OCI-M1 (cell line): ENCODE measurements at regions not wholly inside any gene's neighbourhood (a gene's known extent, or its start where the extent isn't known, plus 50 kb on each side); places are given as distances from the start of the nearest gene placed in this dataset.

ENCODE experiments used
- DNase-seq: peaks from one replicate; lab custom pipeline; 2025; lab: John Stamatoyannopoulos, UW

DNA sequence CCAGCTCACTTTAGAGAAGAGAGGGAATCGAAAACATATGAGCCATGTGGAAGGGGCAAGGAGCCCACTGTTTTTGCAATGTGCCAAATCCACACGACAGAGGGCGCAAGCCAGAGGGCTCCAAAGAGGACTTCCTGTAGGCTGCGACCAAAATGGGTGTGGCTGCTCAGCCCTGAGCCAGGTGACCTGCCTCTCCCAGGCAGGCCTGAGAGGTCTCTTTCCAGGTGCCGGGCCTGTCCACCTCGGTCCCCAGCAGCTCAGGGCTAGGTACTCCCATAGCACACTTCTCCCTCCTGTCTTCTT, 153.8 kb downstream of the TTC32 start:
- no peak for DNase-seq

DNA sequence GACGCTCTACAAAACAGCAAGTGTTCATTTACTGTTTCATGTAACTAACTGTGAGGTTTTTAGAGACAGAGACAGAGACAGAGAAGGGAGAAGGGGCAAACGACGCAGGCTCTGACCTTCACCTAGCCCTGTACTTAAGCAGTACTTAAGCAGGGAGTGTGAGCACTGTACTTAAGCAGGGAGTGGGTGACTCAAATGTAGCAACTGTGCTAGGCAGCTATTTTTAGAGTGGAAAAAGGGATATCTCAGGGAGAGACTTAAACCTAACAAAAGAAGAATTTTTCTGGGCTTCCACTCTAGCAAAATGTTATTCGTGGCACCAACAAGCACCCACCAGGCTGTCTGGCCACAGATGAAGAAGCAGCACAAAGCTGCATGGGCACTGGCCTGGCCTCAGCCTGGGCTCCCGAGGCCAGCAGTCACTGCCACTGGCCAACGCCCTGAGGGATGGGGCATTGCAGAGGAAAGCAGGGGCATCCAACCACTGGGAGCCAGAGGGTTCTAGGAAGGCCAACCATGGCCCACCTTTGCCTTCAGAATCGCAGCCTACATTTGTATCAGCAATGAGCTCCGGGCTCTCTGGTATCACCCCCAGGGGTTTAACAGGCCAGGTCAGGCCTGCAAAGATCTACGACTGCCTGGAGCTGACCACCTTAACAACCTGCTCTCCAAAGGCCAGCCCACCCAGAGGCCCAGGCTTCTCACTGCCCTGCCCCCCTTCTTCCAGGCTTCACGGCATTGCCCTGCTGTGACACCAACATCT, 154.3 kb downstream of the TTC32 start:
- DNase-seq, result no peak

DNA sequence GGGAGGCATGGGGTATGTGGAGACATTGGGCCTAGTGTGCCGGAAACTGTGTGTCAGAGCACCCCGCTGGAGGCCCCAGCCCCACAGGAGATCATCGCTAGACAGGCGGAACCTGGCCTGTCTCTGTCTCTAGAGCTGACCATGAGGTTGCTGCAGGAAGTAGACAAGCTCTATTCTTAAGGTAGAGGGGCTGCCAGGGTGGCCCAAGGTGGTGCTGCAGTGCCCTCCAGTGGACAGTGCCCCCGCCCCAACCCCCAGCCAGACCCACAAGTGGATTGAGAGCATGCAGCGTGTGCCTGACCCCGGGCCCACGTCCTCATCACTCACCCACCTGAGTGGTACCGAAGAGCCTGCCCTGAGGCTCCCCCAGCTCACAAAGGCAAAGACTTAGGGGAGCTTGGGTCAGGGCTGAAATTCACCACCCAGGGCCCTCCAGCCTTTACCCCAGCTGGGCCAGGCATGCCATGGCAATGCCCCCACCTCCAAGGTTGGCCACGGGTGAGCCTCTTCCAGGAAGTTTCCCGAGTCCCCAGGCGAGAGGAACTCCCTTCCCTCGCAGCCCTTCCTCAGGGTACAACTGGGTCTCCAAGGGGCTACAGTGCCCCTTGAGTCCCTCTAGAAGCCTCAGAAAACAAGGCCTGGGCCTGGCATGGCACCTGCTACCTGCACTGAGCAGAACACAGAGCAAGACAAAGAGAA, 155.0 kb downstream of the TTC32 start:
- DNase-seq, result peak; percentile 10

DNA sequence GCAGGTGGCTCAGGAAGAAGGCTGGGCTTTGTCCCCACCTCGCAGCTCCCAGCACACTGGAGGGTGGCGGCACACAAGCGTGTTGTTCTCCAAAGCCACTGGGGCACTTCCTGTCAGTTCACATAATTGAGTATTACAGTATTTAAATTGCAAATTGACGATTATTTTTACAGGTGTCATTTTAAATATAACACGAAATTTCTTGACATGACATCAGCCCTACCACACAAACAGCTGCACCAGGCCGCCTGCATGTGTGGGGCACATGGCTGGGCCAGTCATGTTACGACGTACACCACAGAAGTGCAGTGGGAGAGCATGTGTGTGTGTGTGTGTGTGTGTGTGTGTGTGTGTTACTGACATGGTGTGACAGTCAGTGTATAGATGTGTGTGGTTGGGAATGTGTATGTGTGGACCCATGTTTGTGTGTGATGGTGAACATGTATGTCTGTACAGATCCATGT, 155.6 kb downstream of the TTC32 start:
- no peak for DNase-seq

DNA sequence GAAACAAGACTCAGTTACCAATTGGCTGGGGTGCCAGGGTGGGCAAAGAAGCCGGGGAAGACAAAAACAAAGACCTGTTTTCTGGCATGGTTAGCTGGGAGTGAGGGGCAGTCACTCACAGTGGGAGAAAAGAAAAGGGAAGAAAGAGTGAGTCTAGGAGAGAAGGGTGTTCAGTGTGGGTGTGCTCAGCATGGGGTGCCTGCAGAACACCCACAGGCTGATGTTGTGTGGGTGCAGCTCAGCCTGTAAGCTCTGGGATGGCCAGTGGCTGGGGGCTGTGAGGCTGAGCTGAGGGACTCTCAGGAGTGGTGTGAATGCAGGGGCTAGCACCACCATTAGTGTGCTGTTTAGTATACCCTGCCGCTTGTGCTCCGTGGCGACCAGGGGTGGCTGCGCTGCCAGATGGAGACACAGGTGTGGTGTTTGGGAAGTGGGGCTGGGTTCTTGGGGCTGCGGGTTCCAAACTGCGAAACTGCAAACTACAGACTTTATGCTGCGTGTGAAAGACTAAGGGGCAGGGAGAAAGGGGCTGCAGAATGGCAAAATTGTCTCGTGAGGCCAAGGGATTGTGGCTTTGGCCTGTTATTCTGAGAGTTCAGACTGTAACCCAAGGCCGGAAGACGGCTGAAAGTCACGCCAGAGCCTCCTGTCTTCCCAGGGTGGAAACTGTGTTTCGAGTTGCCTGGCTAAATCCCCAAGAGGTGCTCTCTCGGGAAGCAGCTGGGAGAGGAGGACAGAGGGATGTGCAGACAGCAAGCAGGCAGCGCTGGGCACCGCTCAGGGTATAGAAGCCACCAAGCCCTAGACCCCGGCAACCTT, 156.3 kb downstream of the TTC32 start:
- DNase-seq, result no peak

DNA sequence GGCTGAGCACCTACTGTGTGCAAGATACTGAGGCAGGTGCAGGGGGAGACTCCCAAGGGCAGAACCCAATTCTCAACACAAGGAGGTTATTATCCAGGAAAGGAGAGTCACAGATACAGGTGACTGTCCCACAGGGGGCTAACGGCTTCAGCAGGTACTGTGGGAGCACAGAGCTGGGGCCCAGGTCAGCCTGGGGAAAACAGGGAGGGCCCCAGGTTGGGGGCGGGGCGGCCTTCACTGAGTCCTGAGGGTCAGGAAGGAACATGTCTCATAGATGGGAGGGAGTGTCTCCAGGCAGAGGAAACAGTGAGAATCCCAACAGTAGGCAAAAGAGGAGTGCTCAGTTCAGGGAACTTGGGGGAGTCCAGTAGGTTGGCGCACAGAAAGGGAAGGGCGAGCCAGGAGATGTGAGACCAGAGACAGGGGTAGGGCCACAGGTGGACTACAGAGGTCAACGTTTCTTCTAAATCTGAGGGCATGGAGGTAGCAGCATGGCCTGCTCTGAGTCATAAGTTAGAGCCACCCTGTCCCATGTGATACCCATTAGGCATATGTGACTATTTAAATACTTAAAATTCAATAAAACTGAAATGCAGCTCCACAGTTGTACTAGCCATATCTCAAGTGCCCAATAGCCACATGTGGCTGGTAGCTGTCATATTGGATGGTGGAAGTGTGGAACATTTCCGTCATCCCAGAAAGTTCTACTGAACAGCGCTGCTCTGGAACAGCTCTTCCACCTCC, 157.2 kb downstream of the TTC32 start:
- no peak for DNase-seq

DNA sequence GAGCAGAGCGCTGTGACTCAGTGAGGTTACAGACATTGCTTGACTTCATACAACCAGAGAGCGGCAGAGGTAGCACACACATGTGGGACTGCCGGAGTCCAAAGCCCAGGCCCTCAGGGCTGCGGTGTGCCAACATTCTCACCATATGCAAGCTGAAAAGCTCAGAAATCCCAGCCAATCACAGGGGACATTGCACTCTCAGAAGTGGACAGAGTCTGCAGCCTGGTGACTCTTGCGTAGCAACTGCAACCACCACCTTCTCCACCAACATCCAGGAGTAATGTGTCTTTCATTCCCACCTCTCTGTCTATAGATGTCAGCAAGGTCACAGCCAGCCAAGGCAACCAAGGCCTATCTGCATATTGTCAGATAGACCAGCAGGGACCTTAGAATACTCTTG, 158.1 kb downstream of the TTC32 start:
- no peak for DNase-seq

DNA sequence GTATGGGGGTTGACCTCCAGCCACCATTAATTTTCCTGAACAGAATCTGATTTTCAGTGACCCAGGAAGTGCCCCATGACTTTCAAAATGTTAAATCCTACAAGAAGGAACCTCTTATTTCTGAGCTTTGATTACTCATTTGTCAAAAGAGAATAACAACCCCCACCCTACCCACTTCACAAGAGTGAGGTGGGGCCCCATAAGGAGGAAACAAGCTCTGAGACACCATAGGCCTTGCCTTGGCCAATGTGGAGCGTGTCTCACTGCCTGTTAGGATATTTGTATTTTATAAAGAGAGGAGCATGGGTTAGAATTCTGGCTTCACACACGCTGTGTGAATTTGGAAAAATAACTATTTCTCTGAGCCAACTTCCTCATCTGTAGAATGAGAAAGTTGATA, 158.9 kb downstream of the TTC32 start:
- no peak for DNase-seq

DNA sequence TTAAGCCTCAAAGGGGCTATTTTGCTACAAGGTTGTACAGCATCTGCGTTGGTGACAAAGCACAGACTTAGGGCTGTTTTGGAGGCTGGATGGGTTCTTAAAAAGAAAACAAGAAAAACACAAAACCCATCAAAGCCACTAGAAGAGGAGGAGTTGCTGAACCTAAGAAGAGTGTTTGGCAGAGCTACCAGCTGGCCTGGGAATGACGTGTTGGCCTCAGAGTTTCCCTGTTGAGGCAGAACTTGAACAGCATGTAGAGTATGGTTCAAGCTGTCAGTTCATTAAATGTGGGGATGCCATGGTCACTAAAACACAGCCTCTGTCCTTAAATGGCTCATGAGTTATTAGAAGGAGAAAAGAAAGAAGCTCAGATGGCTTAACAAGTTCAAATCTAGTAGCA, 162.5 kb downstream of the TTC32 start:
- no peak for DNase-seq

DNA sequence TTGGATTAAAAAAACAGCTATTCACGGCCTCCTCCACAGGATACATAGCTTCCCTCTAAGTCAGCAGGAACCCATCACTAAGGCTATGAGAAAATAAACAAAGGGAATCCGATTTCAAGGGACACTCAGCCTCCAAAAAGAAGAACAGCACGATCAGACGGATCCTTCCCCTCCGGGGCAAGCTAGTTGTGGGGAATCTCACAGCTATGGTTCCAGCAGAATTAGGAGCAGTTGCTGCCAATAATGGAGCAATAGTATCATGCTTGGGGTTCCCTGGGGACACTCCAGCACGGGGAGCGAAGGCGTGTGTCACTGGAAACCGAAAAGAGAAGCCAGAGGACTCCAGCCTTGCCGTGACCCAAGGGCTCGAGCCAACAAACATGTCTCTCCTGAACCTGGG, 163.1 kb downstream of the TTC32 start:
- DNase-seq, result no peak

DNA sequence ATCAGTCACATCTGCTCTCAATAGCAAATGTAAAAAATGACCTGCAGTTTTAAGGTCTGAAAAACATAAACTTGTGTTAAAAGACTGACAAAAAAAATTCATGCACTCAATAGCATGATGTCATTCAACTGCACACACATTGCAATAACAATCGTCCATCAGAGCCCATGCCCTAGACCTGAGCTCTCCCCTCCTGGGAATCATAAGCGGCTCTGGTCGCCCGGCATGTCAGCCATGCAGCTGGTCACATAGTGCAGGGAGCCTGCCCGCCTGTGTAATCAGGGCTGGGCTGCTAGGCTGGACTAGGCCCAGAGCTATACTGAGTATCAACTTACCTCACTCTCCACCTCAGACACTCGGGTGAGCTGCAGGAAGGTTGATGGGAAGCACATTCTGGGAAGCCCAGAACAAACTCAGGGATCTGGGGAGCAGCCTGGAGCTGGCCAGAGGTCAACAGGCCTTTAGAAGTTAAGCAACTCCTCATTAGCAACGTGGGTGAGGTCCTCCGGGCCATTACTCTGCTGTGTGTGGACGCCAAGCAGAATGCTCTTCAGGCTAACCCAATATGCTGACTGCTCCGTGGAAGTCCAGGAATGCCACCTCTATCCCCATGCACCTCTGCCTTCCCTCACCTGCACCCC, 165.5 kb downstream of the TTC32 start:
- no peak for DNase-seq

DNA sequence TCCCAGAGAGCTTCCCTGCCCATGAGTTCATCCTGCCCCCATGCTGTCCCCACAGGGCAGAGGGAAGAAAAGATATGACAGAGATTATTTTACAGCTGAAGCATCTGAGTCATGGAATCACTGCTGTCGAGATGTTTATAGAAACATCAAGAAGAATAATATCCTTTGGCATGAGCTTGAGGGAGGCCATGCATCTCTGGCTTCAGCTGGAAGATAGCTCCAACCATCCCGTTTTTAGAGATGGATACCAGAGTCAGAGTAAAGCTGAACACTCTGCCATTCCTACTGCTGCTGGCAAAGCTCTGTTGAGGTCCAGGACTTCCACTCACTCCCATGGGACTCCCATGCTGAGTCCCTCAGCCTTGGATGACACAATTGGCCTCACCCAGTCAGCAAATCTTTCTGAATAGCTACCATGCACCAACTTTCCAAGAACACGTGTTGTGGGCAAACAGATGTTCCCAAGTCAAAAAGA, 167.8 kb downstream of the TTC32 start:
- no peak for DNase-seq

DNA sequence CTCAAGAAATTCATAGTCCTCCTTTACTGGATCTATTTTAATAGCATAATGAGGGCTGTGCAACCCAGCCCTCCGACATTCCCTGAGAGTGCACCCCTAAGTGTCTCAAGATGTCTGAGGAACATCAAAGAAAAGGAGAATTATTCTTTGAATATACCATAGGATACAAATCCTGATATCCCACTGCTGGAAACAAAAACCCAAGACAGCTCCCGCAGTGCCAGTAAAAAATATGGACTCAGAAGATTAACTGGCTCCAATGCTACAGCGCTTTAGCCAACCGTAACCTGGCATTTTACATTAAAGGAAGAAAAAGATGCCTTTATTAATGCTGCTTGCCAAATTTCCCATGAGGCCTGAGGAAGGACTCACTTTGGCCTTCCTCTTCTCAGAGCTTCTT, 168.4 kb downstream of the TTC32 start:
- DNase-seq, result no peak

DNA sequence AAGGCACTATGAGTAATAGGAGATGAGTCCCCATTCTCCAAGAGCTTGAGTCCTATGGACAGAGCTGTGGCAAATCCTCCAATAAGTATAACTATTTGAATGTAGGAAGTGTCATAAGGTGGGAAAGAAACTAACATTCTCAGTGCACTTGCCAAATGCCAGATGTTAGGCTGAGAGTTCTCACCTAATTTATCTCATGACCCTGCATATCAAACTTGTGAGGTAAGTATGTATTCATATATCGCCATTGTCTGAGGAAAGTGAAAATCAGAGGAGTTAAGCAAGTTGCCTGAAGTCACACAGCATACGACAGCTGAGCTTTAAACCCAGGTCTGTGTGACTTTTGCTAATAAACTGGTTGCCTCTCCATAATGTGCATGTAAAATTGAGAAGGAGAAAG, 169.5 kb downstream of the TTC32 start:
- DNase-seq, result no peak

DNA sequence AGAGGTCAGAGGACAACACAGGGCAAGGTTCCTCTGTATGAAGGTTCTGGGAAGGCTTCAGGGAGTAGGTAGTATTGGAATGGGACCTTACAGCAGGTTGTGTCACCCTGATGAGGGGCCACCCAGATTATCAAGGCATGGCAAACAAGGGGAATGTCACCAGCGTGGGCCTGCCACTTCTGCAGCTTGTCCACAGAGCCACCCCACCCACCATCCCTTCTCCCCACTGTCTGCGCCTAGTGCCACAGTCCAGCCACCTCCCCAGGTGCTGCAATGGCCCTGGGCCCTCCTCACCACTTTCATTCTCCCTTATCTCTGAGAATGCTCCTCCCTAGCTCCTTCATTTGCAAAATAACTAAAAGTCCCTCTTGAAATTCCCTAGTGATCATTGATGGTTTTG, 170.3 kb downstream of the TTC32 start:
- no peak for DNase-seq

DNA sequence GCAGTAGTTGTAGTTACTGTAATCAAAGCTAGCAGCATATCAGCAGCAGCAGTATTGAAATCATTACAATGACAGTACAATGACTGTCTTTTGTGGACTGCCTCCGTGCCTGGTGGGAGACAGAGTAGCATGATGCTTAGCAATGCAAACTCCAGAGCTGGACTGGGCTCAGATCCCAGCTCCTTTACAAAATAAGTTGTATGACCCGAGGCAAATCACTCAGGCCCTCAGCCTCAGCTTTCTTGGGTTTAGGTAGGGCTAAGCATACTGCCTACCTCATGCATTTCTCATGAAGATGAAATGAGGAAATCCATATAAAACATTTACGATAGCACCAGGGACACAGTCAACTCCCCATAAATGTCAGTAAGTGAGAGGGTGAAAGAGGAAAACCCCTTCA, 170.7 kb downstream of the TTC32 start:
- no peak for DNase-seq

DNA sequence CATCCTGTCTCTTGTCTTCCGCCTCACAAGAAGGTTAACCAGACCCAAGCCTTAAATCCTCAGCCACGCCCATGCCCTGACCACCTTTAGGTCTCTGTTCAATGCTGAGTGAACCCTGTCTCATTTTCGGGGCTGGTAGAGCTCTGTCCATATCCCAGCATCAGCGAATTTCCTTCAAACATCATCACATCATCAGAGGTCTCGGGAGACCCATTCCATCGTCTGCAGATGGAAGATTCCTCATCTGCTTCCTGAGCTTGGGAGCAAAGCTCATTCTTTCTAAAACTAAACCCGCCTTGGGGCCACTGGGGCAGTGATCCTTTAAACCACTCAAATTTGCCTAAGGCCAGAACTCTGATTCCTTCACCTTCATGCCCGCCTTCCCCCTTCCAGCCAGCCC, 173.7 kb downstream of the TTC32 start:
- DNase-seq, result no peak

DNA sequence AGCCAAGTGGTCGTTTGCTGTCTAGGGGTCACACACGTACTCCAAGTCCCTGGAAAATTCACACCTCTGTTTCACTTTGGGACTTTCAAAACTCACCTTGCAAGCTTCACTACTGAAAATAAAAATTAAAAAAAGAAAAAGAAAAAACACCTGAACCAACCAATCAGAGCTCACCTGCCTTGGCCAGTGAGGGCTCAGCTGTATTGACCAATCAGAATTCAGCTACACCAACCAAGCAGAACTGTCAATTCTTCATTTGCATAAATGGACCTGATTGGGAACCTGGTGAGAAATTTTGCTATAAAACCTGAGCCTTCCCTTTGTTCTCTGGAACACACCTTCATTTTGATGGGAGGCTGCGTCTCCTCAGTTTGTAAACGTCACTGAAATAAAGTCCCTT, 176.4 kb downstream of the TTC32 start:
- DNase-seq, result no peak

DNA sequence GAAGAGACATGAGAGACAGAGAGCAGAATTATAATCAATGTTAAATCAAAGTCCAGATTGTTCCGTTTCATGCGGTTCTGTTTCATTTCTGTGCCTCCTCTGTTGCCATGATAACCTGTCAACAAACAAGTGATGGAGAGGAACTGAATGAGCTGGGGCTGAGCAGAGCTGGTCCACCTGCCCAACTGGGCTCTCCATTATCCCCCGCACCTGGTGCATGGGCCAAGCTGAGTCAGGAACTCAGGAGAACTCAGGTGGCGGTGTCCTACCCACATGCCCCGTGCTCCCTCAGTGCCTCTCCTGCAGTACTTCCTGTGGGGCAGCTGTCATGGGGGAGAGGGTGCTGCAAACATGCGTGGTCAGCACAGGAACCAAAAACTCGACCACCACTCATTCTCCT, 178.8 kb downstream of the TTC32 start:
- no peak for DNase-seq

DNA sequence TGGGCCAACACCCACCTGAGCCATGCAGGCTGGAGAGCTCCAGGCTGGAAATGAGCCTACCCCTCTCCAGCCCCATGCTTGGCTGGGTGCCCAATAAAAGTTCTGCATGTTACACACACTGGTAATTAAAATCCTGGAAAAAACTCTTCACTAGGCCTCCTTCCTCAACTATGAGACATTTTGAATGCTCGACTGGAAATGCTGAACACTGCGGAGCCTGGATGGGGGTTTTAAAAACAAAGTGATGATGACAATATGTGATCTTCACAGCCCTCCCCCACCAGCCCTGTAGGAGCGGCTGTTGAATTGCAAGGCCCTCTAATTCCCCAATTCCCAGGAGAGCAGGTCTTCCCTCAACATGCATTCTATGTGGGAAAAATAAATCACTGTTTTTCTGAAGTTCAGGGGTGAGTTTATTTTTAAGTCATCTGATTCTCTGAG, 179.2 kb downstream of the TTC32 start:
- DNase-seq, result no peak

DNA sequence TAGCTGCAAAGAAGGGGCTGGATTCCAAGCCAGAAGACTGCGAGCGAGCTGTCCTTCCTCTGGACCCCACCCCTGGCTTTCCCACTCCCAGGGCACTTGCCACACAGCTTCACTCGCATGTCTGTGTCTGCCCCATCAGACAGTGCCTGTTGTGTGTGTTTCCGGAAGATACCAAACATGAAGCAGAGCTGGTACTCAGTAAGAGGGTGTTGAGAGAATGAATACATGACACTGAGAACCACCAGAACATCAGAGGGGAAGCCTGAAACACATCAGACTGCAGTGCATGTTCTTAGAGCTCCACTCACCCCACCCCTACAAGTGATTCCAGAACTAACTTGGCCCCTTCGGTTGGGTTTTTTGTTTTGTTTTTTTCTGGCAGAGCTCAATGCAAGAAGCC, 181.5 kb downstream of the TTC32 start:
- no peak for DNase-seq

DNA sequence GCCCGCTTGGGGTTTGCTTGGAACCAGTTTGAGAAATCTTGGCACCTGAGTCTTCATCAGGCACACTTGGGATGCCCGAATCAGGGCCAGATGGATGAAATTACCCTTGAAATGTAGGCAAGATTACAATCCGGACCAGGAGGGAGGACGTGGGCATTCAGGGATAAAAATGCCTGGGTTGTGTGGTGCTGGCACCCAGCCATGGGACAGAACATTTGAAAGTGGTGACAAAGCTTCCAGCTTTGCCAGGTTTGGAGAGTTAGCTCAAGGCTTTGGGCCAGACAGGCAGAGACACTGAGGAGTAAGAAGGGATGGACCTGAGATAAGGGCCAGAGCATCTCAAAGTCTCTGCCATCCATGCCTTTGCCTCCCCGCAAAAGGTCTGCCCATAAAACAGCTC, 182.2 kb downstream of the TTC32 start:
- no peak for DNase-seq
